ENCODE measurements at regions not wholly inside any gene's neighbourhood (a gene's known extent, or its start where the extent isn't known, plus 50 kb on each side); places are given as distances from the start of the nearest gene placed in this dataset.

DNA sequence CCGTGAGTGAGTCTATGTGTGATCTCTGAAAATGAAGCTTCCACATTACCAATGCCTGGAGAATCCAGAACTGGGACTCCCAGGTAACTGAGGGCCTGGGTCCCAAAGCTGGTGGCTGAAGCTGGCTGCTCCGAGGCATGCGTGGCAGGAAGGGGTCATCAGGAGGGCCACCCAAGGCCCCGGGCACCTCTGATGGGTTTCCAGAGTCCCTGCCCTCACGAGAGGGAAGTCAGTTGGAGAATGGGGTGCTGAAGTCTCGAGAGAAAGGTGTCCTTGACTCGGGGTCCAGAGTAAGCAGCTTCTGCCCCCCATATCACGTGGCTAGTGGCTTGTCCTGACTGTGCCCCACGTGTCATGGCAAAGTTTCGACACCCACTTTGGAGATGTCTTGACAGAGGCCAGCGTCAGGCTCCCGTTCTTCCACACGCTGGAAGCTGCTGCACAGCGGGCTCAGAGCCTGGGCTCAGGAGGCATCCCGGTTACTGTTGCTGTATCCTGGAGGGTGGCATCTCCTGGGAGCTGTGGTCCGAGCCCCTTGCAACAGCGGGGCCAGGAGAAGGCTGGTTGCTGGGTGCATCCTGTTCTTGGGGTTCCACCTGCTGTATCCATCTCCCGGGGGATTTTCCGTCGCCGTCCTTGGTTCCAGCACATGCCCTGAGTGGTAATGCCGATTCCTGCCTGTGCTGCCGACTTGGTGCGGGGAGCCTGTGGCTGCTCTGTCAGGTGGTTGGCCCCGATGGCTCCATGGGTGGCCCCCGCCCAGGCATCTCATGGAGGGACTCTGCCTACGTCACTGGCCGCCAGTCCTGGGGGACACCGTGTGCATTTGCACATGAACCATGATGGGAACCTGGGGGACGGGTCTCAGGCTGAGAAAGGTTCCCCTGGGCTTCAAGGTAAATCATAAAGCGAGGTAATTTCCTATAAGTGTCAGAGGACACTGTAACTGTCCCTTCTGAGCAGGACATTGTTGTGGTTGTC, 183.3 kb upstream of the HDAC4 start:
- H3K27ac ChIP-seq (ENCODE audit: low read depth): no peak overlapping the region
- H2AFZ ChIP-seq: no peak overlapping the region
- no peaks in the 10 kb centered on the region for H3K9me3 Mint-ChIP-seq
- peaks cover 11% of the 10 kb centered on the region; the same call in 1 of the 2 replicates for H3K4me1 ChIP-seq (ENCODE audit: insufficient read depth)
- no peaks in the 10 kb centered on the region; the same call in 2 of the 3 replicates for H3K36me3 Mint-ChIP-seq (ENCODE audit: low read depth)
- TF ChIP-seq EZH2 (IDR thresholded peaks at IDR 0.05; ENCODE audit: low read depth, unreplicated experiment) (no peak), EZH2phosphoT487 (IDR thresholded peaks at IDR 0.05; ENCODE audit: unreplicated experiment) (no peak), REST (IDR thresholded peaks at IDR 0.05; ENCODE audit: unreplicated experiment) (no peak), ZNF462 (CRISPR knock-in tag; IDR thresholded peaks at IDR 0.05) (no peak), STAT1 (IDR thresholded peaks at IDR 0.05; ENCODE audit: unreplicated experiment) (no peak), JUNB (IDR thresholded peaks at IDR 0.05; ENCODE audit: unreplicated experiment) (no peak), CREB1 (CRISPR knock-in tag; IDR thresholded peaks at IDR 0.05; ENCODE audit: low read depth) (no peak), POLR2AphosphoS5 (IDR thresholded peaks at IDR 0.05; ENCODE audit: low read depth) (no peak), NANOG (IDR thresholded peaks at IDR 0.05; ENCODE audit: borderline replicate concordance) (no peak), ZNF114 (CRISPR knock-in tag; IDR thresholded peaks at IDR 0.05) (no peak), ZNF331 (CRISPR knock-in tag; IDR thresholded peaks at IDR 0.05; ENCODE audit: low read depth) (no peak)
- TF ChIP-seq, protein P1, sequence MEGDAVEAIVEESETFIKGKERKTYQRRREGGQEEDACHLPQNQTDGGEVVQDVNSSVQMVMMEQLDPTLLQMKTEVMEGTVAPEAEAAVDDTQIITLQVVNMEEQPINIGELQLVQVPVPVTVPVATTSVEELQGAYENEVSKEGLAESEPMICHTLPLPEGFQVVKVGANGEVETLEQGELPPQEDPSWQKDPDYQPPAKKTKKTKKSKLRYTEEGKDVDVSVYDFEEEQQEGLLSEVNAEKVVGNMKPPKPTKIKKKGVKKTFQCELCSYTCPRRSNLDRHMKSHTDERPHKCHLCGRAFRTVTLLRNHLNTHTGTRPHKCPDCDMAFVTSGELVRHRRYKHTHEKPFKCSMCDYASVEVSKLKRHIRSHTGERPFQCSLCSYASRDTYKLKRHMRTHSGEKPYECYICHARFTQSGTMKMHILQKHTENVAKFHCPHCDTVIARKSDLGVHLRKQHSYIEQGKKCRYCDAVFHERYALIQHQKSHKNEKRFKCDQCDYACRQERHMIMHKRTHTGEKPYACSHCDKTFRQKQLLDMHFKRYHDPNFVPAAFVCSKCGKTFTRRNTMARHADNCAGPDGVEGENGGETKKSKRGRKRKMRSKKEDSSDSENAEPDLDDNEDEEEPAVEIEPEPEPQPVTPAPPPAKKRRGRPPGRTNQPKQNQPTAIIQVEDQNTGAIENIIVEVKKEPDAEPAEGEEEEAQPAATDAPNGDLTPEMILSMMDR (conservative IDR thresholded peaks at IDR 0.05; ENCODE audit: low read depth in 2 of 2): no peak
- TF ChIP-seq, protein P2, sequence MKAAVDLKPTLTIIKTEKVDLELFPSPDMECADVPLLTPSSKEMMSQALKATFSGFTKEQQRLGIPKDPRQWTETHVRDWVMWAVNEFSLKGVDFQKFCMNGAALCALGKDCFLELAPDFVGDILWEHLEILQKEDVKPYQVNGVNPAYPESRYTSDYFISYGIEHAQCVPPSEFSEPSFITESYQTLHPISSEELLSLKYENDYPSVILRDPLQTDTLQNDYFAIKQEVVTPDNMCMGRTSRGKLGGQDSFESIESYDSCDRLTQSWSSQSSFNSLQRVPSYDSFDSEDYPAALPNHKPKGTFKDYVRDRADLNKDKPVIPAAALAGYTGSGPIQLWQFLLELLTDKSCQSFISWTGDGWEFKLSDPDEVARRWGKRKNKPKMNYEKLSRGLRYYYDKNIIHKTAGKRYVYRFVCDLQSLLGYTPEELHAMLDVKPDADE (IDR thresholded peaks at IDR 0.05): no peak
- no peak overlapping the region for H3K4me3 ChIP-seq
- no peaks in the 10 kb centered on the region for H4K20me1 ChIP-seq (replicated peaks; ENCODE audit: insufficient read depth)
- DNase-seq (ENCODE audit: low spot score) (no peak), ATAC-seq (no peak; the same call in 2 of the 3 replicates)
- no peak overlapping the region for H3K4me2 ChIP-seq
- no peaks in the 10 kb centered on the region for H3K36me3 ChIP-seq (ENCODE audit: insufficient read depth)
- H3K27ac Mint-ChIP-seq: no peak overlapping the region
- H3K4me3 Mint-ChIP-seq: no peak overlapping the region
- H3K27me3 ChIP-seq (ENCODE audit: insufficient read depth): no peaks in the 10 kb centered on the region
- H3K4me1 Mint-ChIP-seq: peaks cover 21% of the 10 kb centered on the region
- H3K9me2 ChIP-seq (ENCODE audit: insufficient read depth): no peaks in the 10 kb centered on the region
- H3K79me2 ChIP-seq (replicated peaks; ENCODE audit: insufficient read depth): no peaks in the 10 kb centered on the region
- peaks cover 3% of the 10 kb centered on the region for H3K27me3 Mint-ChIP-seq (ENCODE audit: insufficient read depth, low read depth, poor library complexity)
- no peaks in the 10 kb centered on the region for H3F3A ChIP-seq (replicated peaks; ENCODE audit: low read depth)
